ENCODE measurements at regions not wholly inside any gene's neighbourhood (a gene's known extent, or its start where the extent isn't known, plus 50 kb on each side); places are given as distances from the start of the nearest gene placed in this dataset.

DNA sequence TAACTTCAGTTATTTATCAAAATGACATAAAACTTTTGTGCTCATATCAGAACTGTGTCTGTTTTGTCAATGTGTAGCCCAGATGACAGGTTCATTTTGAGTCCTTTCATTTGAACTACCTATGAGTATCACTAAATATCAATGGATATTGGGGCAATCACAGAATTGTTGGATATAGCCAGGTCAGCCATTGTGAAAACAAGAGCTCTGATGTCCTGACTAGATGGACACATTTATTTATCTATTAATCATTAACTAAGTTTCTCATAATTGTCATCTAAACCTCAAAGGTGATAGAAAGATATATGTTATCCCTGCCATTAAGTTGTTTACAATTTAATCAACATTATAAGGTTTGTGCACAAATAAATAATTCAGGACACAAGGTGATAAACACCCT lies 638.3 kb upstream of the GRIA3 start:
- ChIA-PET POLR2A (no interaction called here), CTCF (no interaction called here)
- Histone ChIP-seq H4K20me1 (ENCODE audit: control insufficient read depth, insufficient read depth, low read length, poor library complexity, severe bottlenecking) (no peaks in the 10 kb centered on the region), H3K9ac (ENCODE audit: low read length) (no peak overlapping the region), H3K4me3 (ENCODE audit: control extremely low read depth in 1 of 5, extremely low read depth in 1 of 5, insufficient read depth in 1 of 5, low read depth in 2 of 5, low read length in 4 of 5) (no peak overlapping the region), H3K27me3 (replicated peaks in 1 of 4; ENCODE audit: control extremely low read depth in 1 of 4, control insufficient read depth in 3 of 4, insufficient read depth in 4 of 4, low read length in 3 of 4) (no peaks in the 10 kb centered on the region), H3K79me2 (ENCODE audit: control insufficient read depth, insufficient read depth, low read length) (no peaks in the 10 kb centered on the region), H3K9me3 (ENCODE audit: control extremely low read depth in 1 of 3, control insufficient read depth in 2 of 3, insufficient read depth in 1 of 3, low read length in 2 of 3) (no peaks in the 10 kb centered on the region), H3K36me3 (replicated peaks in 1 of 2; ENCODE audit: control extremely low read depth in 1 of 2, control insufficient read depth in 1 of 2, extremely low read depth in 1 of 2, insufficient read depth in 2 of 2, low read length in 1 of 2) (no peaks in the 10 kb centered on the region), H3K27ac (ENCODE audit: low read length in 2 of 2) (no peak overlapping the region), H3K4me2 (replicated peaks; ENCODE audit: low read depth, low read length, poor library complexity, severe bottlenecking) (no peak overlapping the region), H3K4me1 (ENCODE audit: control insufficient read depth in 2 of 2, insufficient read depth in 2 of 2, low read length in 2 of 2) (no peaks in the 10 kb centered on the region), H2AFZ (ENCODE audit: insufficient read depth, low read depth, low read length, poor library complexity, severe bottlenecking) (no peak overlapping the region)
- Mint-ChIP-seq H3K4me1 (no peaks in the 10 kb centered on the region), H3K9me3 (ENCODE audit: insufficient read depth) (no peaks in the 10 kb centered on the region), H3K27ac (no peak overlapping the region), H3K4me3 (no peak overlapping the region), H3K27me3 (no peaks in the 10 kb centered on the region)
- ATAC-seq (ENCODE audit: low read depth) (no peak), DNase-seq (no peak)
- intact Hi-C loops (cut with micrococcal nuclease) = no loop called here
- TF ChIP-seq EZH2 (IDR thresholded peaks at IDR 0.05; ENCODE audit: borderline replicate concordance, insufficient read depth, low read depth, low read length, poor library complexity, severe bottlenecking) = no peak
- TF ChIP-seq, protein P1, sequence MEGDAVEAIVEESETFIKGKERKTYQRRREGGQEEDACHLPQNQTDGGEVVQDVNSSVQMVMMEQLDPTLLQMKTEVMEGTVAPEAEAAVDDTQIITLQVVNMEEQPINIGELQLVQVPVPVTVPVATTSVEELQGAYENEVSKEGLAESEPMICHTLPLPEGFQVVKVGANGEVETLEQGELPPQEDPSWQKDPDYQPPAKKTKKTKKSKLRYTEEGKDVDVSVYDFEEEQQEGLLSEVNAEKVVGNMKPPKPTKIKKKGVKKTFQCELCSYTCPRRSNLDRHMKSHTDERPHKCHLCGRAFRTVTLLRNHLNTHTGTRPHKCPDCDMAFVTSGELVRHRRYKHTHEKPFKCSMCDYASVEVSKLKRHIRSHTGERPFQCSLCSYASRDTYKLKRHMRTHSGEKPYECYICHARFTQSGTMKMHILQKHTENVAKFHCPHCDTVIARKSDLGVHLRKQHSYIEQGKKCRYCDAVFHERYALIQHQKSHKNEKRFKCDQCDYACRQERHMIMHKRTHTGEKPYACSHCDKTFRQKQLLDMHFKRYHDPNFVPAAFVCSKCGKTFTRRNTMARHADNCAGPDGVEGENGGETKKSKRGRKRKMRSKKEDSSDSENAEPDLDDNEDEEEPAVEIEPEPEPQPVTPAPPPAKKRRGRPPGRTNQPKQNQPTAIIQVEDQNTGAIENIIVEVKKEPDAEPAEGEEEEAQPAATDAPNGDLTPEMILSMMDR (IDR thresholded peaks at IDR 0.05) = no peak

DNA sequence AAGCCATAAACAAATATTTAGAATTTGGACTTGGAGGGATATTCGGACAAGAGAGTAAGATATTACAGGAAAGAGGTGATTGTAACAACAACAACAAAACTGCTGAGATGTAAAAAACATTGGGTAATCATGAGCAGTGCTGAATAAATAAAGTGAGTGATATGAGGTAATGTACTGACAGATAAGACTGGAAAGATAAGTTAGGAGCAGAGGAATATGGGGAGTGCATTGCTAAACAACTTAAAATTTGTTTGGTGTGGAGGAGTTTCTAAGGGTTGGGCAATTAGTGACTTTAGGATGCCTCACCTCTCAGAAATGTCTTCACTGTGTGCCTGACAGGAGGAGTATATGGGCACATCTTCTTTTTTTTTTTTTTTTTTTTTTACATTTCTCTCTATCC lies 637.8 kb upstream of the GRIA3 start:
- H3K9me3 Mint-ChIP-seq (ENCODE audit: insufficient read depth) = no peaks in the 10 kb centered on the region
- no peaks in the 10 kb centered on the region for H3K27me3 ChIP-seq (replicated peaks in 1 of 4; ENCODE audit: control extremely low read depth in 1 of 4, control insufficient read depth in 3 of 4, insufficient read depth in 4 of 4, low read length in 3 of 4)
- TF ChIP-seq, protein P1 (IDR thresholded peaks at IDR 0.05) = no peak
- TF ChIP-seq EZH2 (IDR thresholded peaks at IDR 0.05; ENCODE audit: borderline replicate concordance, insufficient read depth, low read depth, low read length, poor library complexity, severe bottlenecking) = no peak
- H2AFZ ChIP-seq (ENCODE audit: insufficient read depth, low read depth, low read length, poor library complexity, severe bottlenecking) = no peak overlapping the region
- H3K27me3 Mint-ChIP-seq = no peaks in the 10 kb centered on the region
- CTCF ChIA-PET = no interaction called here
- intact Hi-C loops (cut with micrococcal nuclease) = no loop called here
- no peaks in the 10 kb centered on the region for H3K9me3 ChIP-seq (ENCODE audit: control extremely low read depth in 1 of 3, control insufficient read depth in 2 of 3, insufficient read depth in 1 of 3, low read length in 2 of 3)
- H3K4me3 ChIP-seq (ENCODE audit: control extremely low read depth in 1 of 5, extremely low read depth in 1 of 5, insufficient read depth in 1 of 5, low read depth in 2 of 5, low read length in 4 of 5) = no peak overlapping the region
- H3K4me2 ChIP-seq (replicated peaks; ENCODE audit: low read depth, low read length, poor library complexity, severe bottlenecking) = no peak overlapping the region
- no peaks in the 10 kb centered on the region for H3K4me1 ChIP-seq (ENCODE audit: control insufficient read depth in 2 of 2, insufficient read depth in 2 of 2, low read length in 2 of 2)
- H3K27ac ChIP-seq (ENCODE audit: low read length in 2 of 2) = no peak overlapping the region
- H3K27ac Mint-ChIP-seq = no peak overlapping the region
- H3K4me1 Mint-ChIP-seq = no peaks in the 10 kb centered on the region
- no peak overlapping the region for H3K9ac ChIP-seq (ENCODE audit: low read length)
- DNase-seq (no peak), ATAC-seq (ENCODE audit: low read depth) (no peak)
- whole genome bisulfite sequencing (ENCODE audit: insufficient coverage) = no CpG with 5 or more reads among the region's 1 CpG
- POLR2A ChIA-PET = no interaction called here
- H3K4me3 Mint-ChIP-seq = no peak overlapping the region
- no peaks in the 10 kb centered on the region for H4K20me1 ChIP-seq (ENCODE audit: control insufficient read depth, insufficient read depth, low read length, poor library complexity, severe bottlenecking)
- no peaks in the 10 kb centered on the region for H3K36me3 ChIP-seq (replicated peaks in 1 of 2; ENCODE audit: control extremely low read depth in 1 of 2, control insufficient read depth in 1 of 2, extremely low read depth in 1 of 2, insufficient read depth in 2 of 2, low read length in 1 of 2)
- H3K79me2 ChIP-seq (ENCODE audit: control insufficient read depth, insufficient read depth, low read length) = no peaks in the 10 kb centered on the region

Measured in B cell (primary cell).